ENCODE measurements at regions not wholly inside any gene's neighbourhood (a gene's known extent, or its start where the extent isn't known, plus 50 kb on each side); places are given as distances from the start of the nearest gene placed in this dataset.

DNA sequence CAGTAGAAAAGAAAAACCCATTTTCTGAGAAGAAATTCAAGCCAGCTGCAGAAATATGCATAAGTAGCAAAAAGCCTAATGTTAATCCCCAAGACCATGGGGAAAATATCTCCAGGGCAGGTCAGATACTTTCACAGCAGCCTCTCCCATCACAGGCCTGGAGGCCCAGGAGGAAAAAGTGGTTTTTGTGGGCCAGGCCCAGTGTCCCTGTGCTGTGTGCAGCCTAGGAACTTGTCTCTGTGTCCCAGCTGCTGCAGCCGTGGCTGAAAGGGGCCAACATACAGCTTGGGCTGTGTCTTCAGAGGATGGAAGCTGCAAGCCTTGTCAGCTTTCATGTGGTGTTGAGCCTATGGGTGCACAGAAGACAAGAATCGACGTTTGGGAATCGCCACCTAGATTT is 581.0 kb downstream of the C4orf33 start:
- TF ChIP-seq, protein P1, sequence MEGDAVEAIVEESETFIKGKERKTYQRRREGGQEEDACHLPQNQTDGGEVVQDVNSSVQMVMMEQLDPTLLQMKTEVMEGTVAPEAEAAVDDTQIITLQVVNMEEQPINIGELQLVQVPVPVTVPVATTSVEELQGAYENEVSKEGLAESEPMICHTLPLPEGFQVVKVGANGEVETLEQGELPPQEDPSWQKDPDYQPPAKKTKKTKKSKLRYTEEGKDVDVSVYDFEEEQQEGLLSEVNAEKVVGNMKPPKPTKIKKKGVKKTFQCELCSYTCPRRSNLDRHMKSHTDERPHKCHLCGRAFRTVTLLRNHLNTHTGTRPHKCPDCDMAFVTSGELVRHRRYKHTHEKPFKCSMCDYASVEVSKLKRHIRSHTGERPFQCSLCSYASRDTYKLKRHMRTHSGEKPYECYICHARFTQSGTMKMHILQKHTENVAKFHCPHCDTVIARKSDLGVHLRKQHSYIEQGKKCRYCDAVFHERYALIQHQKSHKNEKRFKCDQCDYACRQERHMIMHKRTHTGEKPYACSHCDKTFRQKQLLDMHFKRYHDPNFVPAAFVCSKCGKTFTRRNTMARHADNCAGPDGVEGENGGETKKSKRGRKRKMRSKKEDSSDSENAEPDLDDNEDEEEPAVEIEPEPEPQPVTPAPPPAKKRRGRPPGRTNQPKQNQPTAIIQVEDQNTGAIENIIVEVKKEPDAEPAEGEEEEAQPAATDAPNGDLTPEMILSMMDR (IDR thresholded peaks at IDR 0.05) = no peak
- TF ChIP-seq EP300 (IDR thresholded peaks at IDR 0.05) = no peak
